ENCODE measurements at regions not wholly inside any gene's neighbourhood (a gene's known extent, or its start where the extent isn't known, plus 50 kb on each side); places are given as distances from the start of the nearest gene placed in this dataset.
A peak's percentile ranks its signal among the peaks of the same experiment; 100 is the strongest.

- DNase-seq, result no peak
Measured at GRCh38 chr4:81919810-81920209, 448.1 kb upstream of the RASGEF1B start.

GRCh38 chr4:81919223-81919622 is 447.5 kb upstream of the RASGEF1B start:
- DNase-seq, result no peak

GRCh38 chr4:81915430-81915829 is 443.7 kb upstream of the RASGEF1B start:
- DNase-seq, result no peak

- DNase-seq, result no peak
Measured at GRCh38 chr4:81914623-81915022, 442.9 kb upstream of the RASGEF1B start.

- DNase-seq, result peak; percentile 23
Measured at GRCh38 chr4:81913427-81913879, 441.7 kb upstream of the RASGEF1B start.

- no peak for DNase-seq
Measured at GRCh38 chr4:81912376-81913030, 440.8 kb upstream of the RASGEF1B start.

- DNase-seq, result no peak
Measured at GRCh38 chr4:81906905-81907304, 435.2 kb upstream of the RASGEF1B start.

GRCh38 chr4:81905971-81906370 is 434.3 kb upstream of the RASGEF1B start:
- DNase-seq, result no peak

- no peak for DNase-seq
Measured at GRCh38 chr4:81904121-81904520, 432.4 kb upstream of the RASGEF1B start.

GRCh38 chr4:81903212-81903611 is 431.5 kb upstream of the RASGEF1B start:
- no peak for DNase-seq

GRCh38 chr4:81898862-81899504 is 427.3 kb upstream of the RASGEF1B start:
- no peak for DNase-seq

GRCh38 chr4:81896936-81897335 is 425.2 kb upstream of the RASGEF1B start:
- DNase-seq, result no peak

GRCh38 chr4:81891005-81891996 is 419.6 kb upstream of the RASGEF1B start:
- DNase-seq, result no peak

- no peak for DNase-seq
Measured at GRCh38 chr4:81884986-81885385, 413.3 kb upstream of the RASGEF1B start.

- no peak for DNase-seq
Measured at GRCh38 chr4:81883530-81884450, 412.1 kb upstream of the RASGEF1B start.

- no peak for DNase-seq
Measured at GRCh38 chr4:81883004-81883403, 411.3 kb upstream of the RASGEF1B start.

GRCh38 chr4:81881855-81882621 is 410.3 kb upstream of the RASGEF1B start:
- no peak for DNase-seq

GRCh38 chr4:81876106-81876505 is 404.4 kb upstream of the RASGEF1B start:
- no peak for DNase-seq

- DNase-seq, result no peak
Measured at GRCh38 chr4:81874661-81875515, 403.2 kb upstream of the RASGEF1B start.

- no peak for DNase-seq
Measured at GRCh38 chr4:81870275-81870674, 398.6 kb upstream of the RASGEF1B start.

GRCh38 chr4:81860111-81860510 is 388.4 kb upstream of the RASGEF1B start:
- no peak for DNase-seq
